Muscle layer of duodenum (tissue), 2 donors: ENCODE measurements at regions not wholly inside any gene's neighbourhood (a gene's known extent, or its start where the extent isn't known, plus 50 kb on each side); places are given as distances from the start of the nearest gene placed in this dataset.

Source experiments
- H3K27ac ChIP-seq: one replicate; pipeline ENCODE4 v1.7.0; 2013; ENCODE audit warnings: mild to moderate bottlenecking, low read length
- H3K27me3 ChIP-seq: one replicate; pipeline ENCODE4 v1.7.0; 2013; ENCODE audit warnings: low read depth, mild to moderate bottlenecking, control low read depth, low read length
- H3K36me3 ChIP-seq, 2 donors: one replicate each; pipeline ENCODE4 v1.7.0; 2013; ENCODE audit warnings: low read length in 2 of 2, control low read depth in 1 of 2, mild to moderate bottlenecking in 1 of 2; ENCODE audit not compliant: insufficient read depth in 2 of 2, control insufficient read depth in 1 of 2
- H3K4me1 ChIP-seq, 2 donors: one replicate each; pipeline ENCODE4 v1.7.0; 2013; ENCODE audit warnings: low read length in 2 of 2, mild to moderate bottlenecking in 2 of 2, control low read depth in 1 of 2, moderate library complexity in 1 of 2; ENCODE audit not compliant: insufficient read depth in 2 of 2, control insufficient read depth in 1 of 2
- H3K4me3 ChIP-seq, 2 donors: one replicate each; pipeline ENCODE4 v1.7.0; 2013; ENCODE audit warnings: low read length in 2 of 2, low read depth in 1 of 2, mild to moderate bottlenecking in 1 of 2
- H3K9me3 ChIP-seq, 2 donors: one replicate each; pipeline ENCODE4 v1.7.0; 2013; ENCODE audit warnings: low read length in 2 of 2, control low read depth in 1 of 2, mild to moderate bottlenecking in 1 of 2; ENCODE audit not compliant: control insufficient read depth in 1 of 2
- donor health status: healthy.

DNA sequence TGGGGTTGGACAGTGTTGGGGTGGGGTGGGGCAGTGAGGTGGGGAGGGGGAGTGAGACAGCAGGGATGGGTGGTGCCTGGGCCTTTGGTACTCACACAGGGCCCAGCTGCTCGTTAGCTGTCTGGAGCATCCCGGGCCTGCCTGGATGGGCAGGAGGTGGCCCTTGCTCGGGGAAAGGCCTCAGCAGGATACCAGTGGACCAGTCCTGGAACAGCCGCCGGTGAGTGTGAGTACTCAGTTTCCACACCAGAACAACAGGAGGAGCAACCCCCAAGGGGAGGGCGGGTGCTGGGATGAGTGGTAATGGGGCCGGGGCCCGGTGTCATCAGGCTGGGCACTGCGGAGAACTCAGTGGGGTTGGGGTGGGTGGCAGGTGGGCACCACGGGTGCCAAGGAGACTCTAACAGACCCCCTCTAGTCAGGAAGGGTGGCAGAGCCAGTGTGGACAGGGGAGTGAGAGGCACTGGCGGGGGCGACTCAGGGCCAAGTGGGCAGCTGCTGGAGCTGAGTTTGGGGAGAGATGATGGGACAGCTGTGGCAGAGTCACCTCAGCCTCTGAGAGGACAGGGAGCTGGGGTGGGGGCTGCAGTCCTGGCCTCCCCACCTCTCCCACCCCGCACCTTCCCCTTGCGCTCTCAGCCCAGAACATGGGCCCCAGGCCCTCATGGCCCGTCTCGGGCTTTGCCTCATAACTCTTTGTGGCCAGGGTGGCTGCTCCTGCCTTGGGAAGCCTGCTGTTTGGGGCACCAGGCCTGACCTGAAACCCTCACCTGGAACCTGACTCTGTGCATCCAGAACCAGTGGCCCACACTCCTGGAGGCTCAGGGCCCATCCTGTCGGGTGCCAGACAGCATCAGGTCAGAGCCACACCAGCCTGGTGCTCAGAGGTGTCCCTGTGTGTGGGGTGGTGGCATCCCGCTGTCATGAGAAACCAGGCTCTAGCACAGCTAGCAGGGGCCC, 52.1 kb upstream of the PRR23E start:
- Histone ChIP-seq H3K27ac (no peak overlapping the region), H3K4me1 (peaks cover 0 to 1% of the 10 kb centered on the region in 2 donors), H3K36me3 (no peaks in the 10 kb centered on the region), H3K27me3 (no peaks in the 10 kb centered on the region), H3K4me3 (no peak overlapping the region), H3K9me3 (no peaks in the 10 kb centered on the region)

DNA sequence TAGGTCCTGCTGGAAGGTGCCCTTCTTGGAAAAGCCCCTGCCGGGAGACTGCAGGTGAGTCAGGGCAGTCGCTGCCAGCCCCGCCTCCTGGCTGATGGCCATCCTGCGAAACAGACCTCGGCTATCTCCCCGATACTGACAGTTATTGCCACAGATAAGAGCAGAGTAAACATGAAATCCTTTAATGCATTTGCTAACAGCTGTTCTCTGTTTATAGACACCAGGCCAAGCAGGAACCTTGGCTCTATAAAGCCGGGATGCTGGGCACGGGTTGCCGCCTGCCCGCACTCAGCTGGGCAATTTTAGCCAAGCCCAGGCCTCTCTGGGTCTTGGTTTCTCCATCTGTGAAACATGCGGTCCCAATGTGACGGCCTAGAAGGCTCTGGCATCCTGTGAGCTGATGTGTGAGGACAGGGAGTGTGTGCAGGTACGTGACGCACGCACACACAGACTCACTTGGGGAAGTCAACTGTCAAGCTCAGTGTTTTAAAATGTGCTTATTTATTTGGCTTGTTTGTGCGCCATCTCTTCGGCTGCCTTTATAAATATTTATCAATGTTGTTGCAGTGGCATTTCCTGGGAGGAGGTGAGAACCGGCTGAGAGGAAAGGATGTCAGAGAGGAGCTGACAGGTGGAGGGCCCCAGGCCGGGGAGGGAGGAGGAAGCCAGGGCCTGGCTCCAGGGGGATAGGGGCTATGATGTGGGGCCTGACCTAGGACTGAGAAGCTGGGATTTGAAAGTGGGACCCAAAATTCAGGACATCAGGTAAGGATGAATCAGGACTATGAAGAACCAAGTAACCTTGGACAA, 50.8 kb upstream of the PRR23E start:
- H3K4me3 ChIP-seq: no peak overlapping the region
- H3K27me3 ChIP-seq: no peaks in the 10 kb centered on the region
- no peaks in the 10 kb centered on the region for H3K4me1 ChIP-seq
- H3K9me3 ChIP-seq: no peaks in the 10 kb centered on the region
- no peaks in the 10 kb centered on the region for H3K36me3 ChIP-seq
- H3K27ac ChIP-seq: no peak overlapping the region
